Suprapubic skin (tissue), 4 donors: ENCODE measurements at regions not wholly inside any gene's neighbourhood (a gene's known extent, or its start where the extent isn't known, plus 50 kb on each side); places are given as distances from the start of the nearest gene placed in this dataset.

Experiments used
- EP300 ChIP-seq: sonication (generic); formaldehyde crosslinking; IDR thresholded peaks from one replicate; pipeline ENCODE4 v1.6.1; 2017; ENCODE audit warnings: antibody characterized with exemption
- POLR2AphosphoS5 ChIP-seq, 3 donors: sonication (generic); formaldehyde crosslinking; IDR thresholded peaks; one replicate each; pipeline ENCODE4 v1.6.1; 2017; ENCODE audit warnings: antibody characterized with exemption in 3 of 3
- TF ChIP-seq, protein P1 (sequence below), 2 donors: fragments of 200-600 bp in 1 of 2; fragments of 450-650 bp in 1 of 2; sonication (generic) in 1 of 2; IDR thresholded peaks; one replicate each; pipeline ENCODE4 v1.5.1; 2016 to 2019; ENCODE audit warnings: antibody characterized with exemption in 2 of 2, mild to moderate bottlenecking in 1 of 2, moderate library complexity in 1 of 2

DNA sequence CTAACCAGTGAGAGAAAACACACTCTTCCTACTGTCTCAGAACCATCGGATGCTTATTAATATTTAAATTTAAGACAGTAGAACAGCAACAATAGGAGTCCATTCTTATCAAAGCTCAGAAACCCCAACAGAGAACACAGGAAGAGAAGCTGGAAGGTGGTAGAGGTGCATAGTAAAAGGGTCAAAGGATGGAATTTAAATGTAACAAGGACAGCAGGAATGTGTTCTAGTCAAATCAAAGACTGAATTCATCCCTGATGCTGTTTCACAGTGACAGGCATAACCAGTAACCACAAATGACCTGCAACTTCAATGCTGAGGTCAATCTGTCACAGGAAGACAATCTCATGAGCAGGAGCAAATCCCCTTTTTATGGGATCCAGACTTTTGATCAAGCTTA lies 1259.7 kb downstream of the XPNPEP1 start:
- TF ChIP-seq, protein P1, sequence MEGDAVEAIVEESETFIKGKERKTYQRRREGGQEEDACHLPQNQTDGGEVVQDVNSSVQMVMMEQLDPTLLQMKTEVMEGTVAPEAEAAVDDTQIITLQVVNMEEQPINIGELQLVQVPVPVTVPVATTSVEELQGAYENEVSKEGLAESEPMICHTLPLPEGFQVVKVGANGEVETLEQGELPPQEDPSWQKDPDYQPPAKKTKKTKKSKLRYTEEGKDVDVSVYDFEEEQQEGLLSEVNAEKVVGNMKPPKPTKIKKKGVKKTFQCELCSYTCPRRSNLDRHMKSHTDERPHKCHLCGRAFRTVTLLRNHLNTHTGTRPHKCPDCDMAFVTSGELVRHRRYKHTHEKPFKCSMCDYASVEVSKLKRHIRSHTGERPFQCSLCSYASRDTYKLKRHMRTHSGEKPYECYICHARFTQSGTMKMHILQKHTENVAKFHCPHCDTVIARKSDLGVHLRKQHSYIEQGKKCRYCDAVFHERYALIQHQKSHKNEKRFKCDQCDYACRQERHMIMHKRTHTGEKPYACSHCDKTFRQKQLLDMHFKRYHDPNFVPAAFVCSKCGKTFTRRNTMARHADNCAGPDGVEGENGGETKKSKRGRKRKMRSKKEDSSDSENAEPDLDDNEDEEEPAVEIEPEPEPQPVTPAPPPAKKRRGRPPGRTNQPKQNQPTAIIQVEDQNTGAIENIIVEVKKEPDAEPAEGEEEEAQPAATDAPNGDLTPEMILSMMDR (IDR thresholded peaks at IDR 0.05): no peak
- TF ChIP-seq POLR2AphosphoS5 (IDR thresholded peaks at IDR 0.05): no peak
- no peak for TF ChIP-seq EP300
